NCI-H460 (cell line): ENCODE measurements at regions not wholly inside any gene's neighbourhood (a gene's known extent, or its start where the extent isn't known, plus 50 kb on each side); places are given as distances from the start of the nearest gene placed in this dataset.
"Not testable (repeated sequence)": the region's sequence is repeated elsewhere in the genome, so short reads cannot be mapped to it uniquely, and the experiment has no call there.

Experiments used
- DNase-seq: peaks from one replicate; pipeline ENCODE4 v3.0.0-alpha.2; 2016; ENCODE audit warnings: low read depth; ENCODE audit errors: extremely low read depth
- small RNA-seq, 2 experiments: library from RNA; depleted of rRNA; stranded (forward); fragments of <200 nt; gene quantifications; one replicate each; pipeline ENCODE3, GENCODE V24; 2014

DNA sequence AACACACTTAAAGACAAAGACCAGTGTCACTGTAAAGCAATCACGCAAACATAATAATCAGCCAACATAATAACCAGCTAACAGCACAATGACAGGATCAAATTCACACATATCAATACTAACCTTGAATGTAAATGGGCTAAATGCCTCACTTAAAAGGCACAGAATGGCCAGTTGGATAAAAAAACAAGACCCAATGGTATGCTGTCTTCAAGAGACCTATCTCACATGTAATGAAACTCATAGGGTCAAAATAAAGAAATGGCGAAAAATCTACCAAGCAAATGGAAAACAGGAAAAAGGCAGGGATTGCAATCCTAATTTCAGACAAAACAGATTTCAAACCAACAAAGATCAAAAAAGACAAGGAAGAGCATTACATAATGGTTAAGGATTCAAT lies 78.2 kb upstream of the RAB12 start:
- DNase-seq = not testable (repeated sequence)

DNA sequence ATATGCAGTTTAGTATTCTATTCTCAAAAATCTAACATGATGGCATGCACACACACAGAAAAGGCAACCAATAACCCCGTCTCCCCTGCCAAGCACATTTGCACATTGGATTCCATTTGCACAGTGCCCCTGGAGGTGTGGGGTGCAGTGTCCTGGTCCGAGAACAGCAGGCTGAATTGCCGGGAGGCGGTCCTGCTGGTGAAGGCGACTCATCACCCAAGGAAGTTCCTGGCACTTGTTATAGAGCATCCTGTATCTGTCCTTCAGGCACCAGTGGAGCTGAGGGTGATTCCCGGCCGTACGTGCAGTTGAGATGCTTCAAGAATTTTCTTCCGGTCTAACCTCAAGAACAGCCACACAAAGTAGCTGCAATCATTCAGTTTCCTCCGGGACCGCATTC lies 73.0 kb upstream of the RAB12 start:
- DNase-seq = no peak

DNA sequence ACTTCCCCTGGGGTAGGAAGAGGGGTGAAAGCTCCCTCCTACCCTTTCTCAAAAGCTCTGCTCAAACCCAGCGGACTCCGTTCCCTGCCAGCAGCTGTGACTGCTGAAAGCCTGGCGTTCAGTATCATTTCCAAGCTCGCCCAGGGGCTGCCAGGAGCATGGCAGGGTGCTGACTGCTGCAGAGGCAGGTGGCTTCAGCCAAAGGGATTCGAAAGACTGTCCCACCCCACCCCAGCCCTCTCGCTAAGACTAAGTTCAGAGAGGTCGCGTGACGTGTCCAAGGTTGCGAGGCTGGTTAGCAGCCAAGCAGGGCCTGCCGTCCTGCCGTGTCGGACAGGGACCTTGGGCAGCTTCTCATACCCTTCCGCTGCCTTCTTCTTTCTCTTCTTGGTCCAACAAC lies 72.3 kb upstream of the RAB12 start:
- DNase-seq = no peak

DNA sequence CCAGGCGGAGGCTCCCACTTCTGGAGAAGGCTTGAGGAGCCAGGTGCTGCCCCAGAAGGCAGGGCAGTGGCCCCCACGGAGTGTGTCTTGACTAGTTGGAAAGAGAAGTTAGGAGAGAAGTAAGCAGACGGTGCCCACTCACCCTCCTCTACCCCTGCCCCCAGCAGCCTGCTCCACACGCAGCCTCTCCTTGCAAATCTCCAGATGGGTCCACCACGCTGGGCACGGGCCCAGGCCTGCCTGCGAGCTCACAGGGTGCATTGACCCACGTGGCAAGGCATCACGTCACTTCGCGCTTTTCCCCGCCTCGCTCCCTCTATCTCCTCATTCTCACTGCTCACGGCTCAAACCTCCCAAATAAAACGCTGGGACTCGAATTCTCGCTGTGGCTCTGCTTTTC lies 71.8 kb upstream of the RAB12 start:
- no peak for DNase-seq

- DNase-seq = no peak
These were observed 70.3 kb upstream of the RAB12 start for GRCh38 chr18:8538935-8539334.

- no peak for DNase-seq
These were observed 62.6 kb upstream of the RAB12 start for GRCh38 chr18:8546677-8547076.

- DNase-seq = no peak
These were observed 61.1 kb upstream of the RAB12 start for GRCh38 chr18:8548186-8548585.

- no peak for DNase-seq
These were observed 59.9 kb upstream of the RAB12 start for GRCh38 chr18:8549254-8549757.

DNA sequence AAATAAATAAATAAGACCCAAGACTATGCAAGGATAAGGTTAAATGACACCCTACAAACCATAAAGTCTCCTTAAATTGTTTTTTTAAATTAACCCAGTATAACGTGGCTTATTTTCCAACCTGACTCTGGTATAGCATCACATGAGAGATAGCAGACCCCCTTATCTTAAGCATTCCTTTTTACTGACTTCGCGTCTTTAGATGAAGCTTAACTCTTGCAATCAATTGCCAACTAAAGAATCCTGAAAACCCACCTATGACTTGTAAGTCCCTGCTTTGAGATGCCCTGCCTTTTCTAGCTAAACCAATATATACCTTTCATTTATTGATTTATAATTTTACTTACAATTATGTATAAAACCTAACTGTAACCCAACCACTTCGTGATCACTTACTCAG lies 57.1 kb upstream of the RAB12 start:
- DNase-seq = no peak

GRCh38 chr18:8554354-8554753 lies 54.9 kb upstream of the RAB12 start:
- no peak for DNase-seq

DNA sequence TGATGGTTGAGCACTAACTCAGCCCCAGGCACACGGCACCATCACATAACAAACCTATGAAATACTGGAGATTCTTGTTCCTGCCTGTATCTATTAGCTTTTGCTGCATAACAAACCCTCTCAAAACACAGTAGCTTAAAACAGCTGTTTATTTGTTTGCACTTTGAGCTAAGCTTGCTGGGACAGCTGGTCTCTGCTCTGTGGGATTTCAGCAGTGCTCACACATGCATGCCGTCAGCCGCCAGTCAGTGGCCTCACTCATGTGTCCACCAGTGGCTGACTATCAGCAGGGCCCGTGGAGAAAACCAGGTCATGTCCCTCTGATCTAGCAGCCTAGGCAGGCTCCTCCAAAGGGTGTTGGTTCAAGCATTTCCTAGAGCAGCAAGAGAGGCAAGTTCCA lies 52.8 kb upstream of the RAB12 start:
- no peak for DNase-seq

Small RNA genes in the stretch of these regions (small RNA-seq; reads per million reads assigned to genes)
- gene RN7SL50P = 0 reads per million in 2 experiments
